ENCODE measurements at regions not wholly inside any gene's neighbourhood (a gene's known extent, or its start where the extent isn't known, plus 50 kb on each side); places are given as distances from the start of the nearest gene placed in this dataset.

GRCh38 chrX:134172588-134173259 lies 64.3 kb upstream of the CCDC160 start:
- peak in 1 of 4 donors; percentile 27 for DNase-seq (ENCODE audit: low read depth in 4 of 4, low spot score in 3 of 4)

- DNase-seq (ENCODE audit: low read depth in 4 of 4, low spot score in 3 of 4) = no peak
Observed at GRCh38 chrX:134173541-134174272, 63.3 kb upstream of the CCDC160 start.

GRCh38 chrX:134174273-134174660 lies 62.7 kb upstream of the CCDC160 start:
- no peak for DNase-seq (ENCODE audit: low read depth in 4 of 4, low spot score in 3 of 4)

- no peak for DNase-seq (ENCODE audit: low read depth in 4 of 4, low spot score in 3 of 4)
Observed at GRCh38 chrX:134174859-134175258, 62.1 kb upstream of the CCDC160 start.

- no peak for DNase-seq (ENCODE audit: low read depth in 4 of 4, low spot score in 3 of 4)
Observed at GRCh38 chrX:134177527-134177926, 59.5 kb upstream of the CCDC160 start.

- no peak for DNase-seq (ENCODE audit: low read depth in 4 of 4, low spot score in 3 of 4)
Observed at GRCh38 chrX:134180601-134181274, 56.2 kb upstream of the CCDC160 start.

- no peak for DNase-seq (ENCODE audit: low read depth in 4 of 4, low spot score in 3 of 4)
Observed at GRCh38 chrX:134181275-134181660, 55.7 kb upstream of the CCDC160 start.

- DNase-seq (ENCODE audit: low read depth in 4 of 4, low spot score in 3 of 4) = no peak
Observed at GRCh38 chrX:134183665-134184064, 53.3 kb upstream of the CCDC160 start.

GRCh38 chrX:134184936-134185335 lies 52.0 kb upstream of the CCDC160 start:
- DNase-seq (ENCODE audit: low read depth in 4 of 4, low spot score in 3 of 4) = no peak

GRCh38 chrX:134186362-134187121 lies 50.4 kb upstream of the CCDC160 start:
- no peak for DNase-seq (ENCODE audit: low read depth in 4 of 4, low spot score in 3 of 4)
